NCI-H2196 (cell line): ENCODE measurements at regions not wholly inside any gene's neighbourhood (a gene's known extent, or its start where the extent isn't known, plus 50 kb on each side); places are given as distances from the start of the nearest gene placed in this dataset.
"Not testable (repeated sequence)": the region's sequence is repeated elsewhere in the genome, so short reads cannot be mapped to it uniquely, and the experiment has no call there.

Experiments
- DNase-seq: peaks from one replicate; lab custom pipeline; 2025; ENCODE audit not compliant: unreplicated experiment; lab: John Stamatoyannopoulos, UW

- peak; percentile 10 for DNase-seq
Measured at GRCh38 chr2:2902547-2903281, 474.9 kb downstream of the EIPR1 start.

- DNase-seq: peak; percentile 17
Measured at GRCh38 chr2:2901384-2902345, 476.0 kb downstream of the EIPR1 start.

GRCh38 chr2:2899826-2900225, 477.8 kb downstream of the EIPR1 start:
- no peak for DNase-seq

GRCh38 chr2:2898744-2899143, 478.9 kb downstream of the EIPR1 start:
- DNase-seq: no peak

- DNase-seq: no peak
Measured at GRCh38 chr2:2896643-2897042, 481.0 kb downstream of the EIPR1 start.

GRCh38 chr2:2896011-2896410, 481.6 kb downstream of the EIPR1 start:
- DNase-seq: no peak

- DNase-seq: not testable (repeated sequence)
Measured at GRCh38 chr2:2894011-2894410, 483.6 kb downstream of the EIPR1 start.

GRCh38 chr2:2892892-2893291, 484.7 kb downstream of the EIPR1 start:
- no peak for DNase-seq

- no peak for DNase-seq
Measured at GRCh38 chr2:2892378-2892777, 485.2 kb downstream of the EIPR1 start.

GRCh38 chr2:2890901-2891300, 486.7 kb downstream of the EIPR1 start:
- DNase-seq: no peak

GRCh38 chr2:2890246-2890645, 487.4 kb downstream of the EIPR1 start:
- DNase-seq: no peak

- DNase-seq: no peak
Measured at GRCh38 chr2:2889646-2890045, 488.0 kb downstream of the EIPR1 start.

GRCh38 chr2:2889141-2889540, 488.5 kb downstream of the EIPR1 start:
- DNase-seq: no peak

GRCh38 chr2:2887772-2888387, 489.7 kb downstream of the EIPR1 start:
- DNase-seq: no peak

GRCh38 chr2:2886922-2887321, 490.7 kb downstream of the EIPR1 start:
- no peak for DNase-seq

GRCh38 chr2:2881499-2881898, 496.1 kb downstream of the EIPR1 start:
- DNase-seq: no peak

- DNase-seq: no peak
Measured at GRCh38 chr2:2880938-2881337, 496.7 kb downstream of the EIPR1 start.

- no peak for DNase-seq
Measured at GRCh38 chr2:2879781-2880180, 497.8 kb downstream of the EIPR1 start.

GRCh38 chr2:2879071-2879470, 498.5 kb downstream of the EIPR1 start:
- DNase-seq: no peak

GRCh38 chr2:2877427-2877826, 500.2 kb downstream of the EIPR1 start:
- no peak for DNase-seq

GRCh38 chr2:2876331-2877221, 501.0 kb downstream of the EIPR1 start:
- no peak for DNase-seq
